Glutamatergic neuron (in vitro differentiated cells): ENCODE measurements at regions not wholly inside any gene's neighbourhood (a gene's known extent, or its start where the extent isn't known, plus 50 kb on each side); places are given as distances from the start of the nearest gene placed in this dataset.

Experiments
- DNase-seq: peaks from one replicate; pipeline ENCODE4 v3.0.0; 2022
- H3K27ac Mint-ChIP-seq: one replicate; pipeline ENCODE4 v1.8.0; 2020; ENCODE audit warnings: mild to moderate bottlenecking, mixed read lengths, inconsistent platforms; ENCODE audit not compliant: unreplicated experiment
- H3K27me3 Mint-ChIP-seq: one replicate; pipeline ENCODE4 v1.8.0; 2020; ENCODE audit warnings: mild to moderate bottlenecking, moderate library complexity, mixed read lengths, inconsistent platforms; ENCODE audit not compliant: unreplicated experiment
- H3K36me3 Mint-ChIP-seq: one replicate; pipeline ENCODE4 v1.8.0; 2020; ENCODE audit warnings: mild to moderate bottlenecking, mixed read lengths, inconsistent platforms; ENCODE audit not compliant: unreplicated experiment
- H3K4me1 Mint-ChIP-seq: one replicate; pipeline ENCODE4 v1.8.0; 2020; ENCODE audit warnings: mild to moderate bottlenecking, low read depth, mixed read lengths, inconsistent platforms; ENCODE audit not compliant: unreplicated experiment
- H3K4me3 Mint-ChIP-seq: one replicate; pipeline ENCODE4 v1.8.0; 2020; ENCODE audit warnings: mild to moderate bottlenecking, mixed read lengths, inconsistent platforms; ENCODE audit not compliant: unreplicated experiment
- H3K9me3 Mint-ChIP-seq: one replicate; pipeline ENCODE4 v1.8.0; 2020; ENCODE audit warnings: mild to moderate bottlenecking, moderate library complexity, mixed read lengths, inconsistent platforms; ENCODE audit not compliant: unreplicated experiment
- CTCF ChIP-seq: fragments of 200-600 bp; sonication (generic); IDR thresholded peaks from one replicate; pipeline ENCODE4 v1.5.0; 2021; ENCODE audit not compliant: partially characterized antibody, unreplicated experiment

- no peak for DNase-seq
- H3K36me3 Mint-ChIP-seq, result no peaks in the 10 kb centered on the region
- no peak for TF ChIP-seq CTCF
- no peak overlapping the region for H3K4me3 Mint-ChIP-seq
- no peak overlapping the region for H3K27ac Mint-ChIP-seq
- H3K4me1 Mint-ChIP-seq, result peaks cover 3% of the 10 kb centered on the region
- H3K9me3 Mint-ChIP-seq, result no peaks in the 10 kb centered on the region
- no peaks in the 10 kb centered on the region for H3K27me3 Mint-ChIP-seq
Observed at GRCh38 chr3:181851063-181851462, 139.3 kb downstream of the SOX2 start.

DNA sequence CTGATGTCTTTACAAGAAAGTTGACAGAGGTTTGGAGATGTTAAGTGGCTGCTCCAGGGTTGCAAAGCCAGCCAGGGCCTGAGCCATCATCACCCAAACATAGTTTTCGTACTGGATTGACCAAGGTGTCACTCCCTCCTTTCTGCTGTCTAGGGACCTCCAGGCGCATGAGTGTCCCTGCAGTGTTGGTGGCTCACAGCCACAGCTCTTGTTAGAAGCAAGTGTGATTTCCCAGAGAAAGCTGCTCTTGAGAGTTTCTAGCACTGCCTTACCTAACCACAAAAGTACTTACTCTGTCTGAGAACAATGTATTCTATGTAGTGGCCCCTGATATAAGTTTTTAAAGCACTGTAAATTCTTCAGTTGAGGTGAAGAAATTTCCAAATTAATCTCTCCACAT, 144.1 kb downstream of the SOX2 start:
- H3K4me1 Mint-ChIP-seq, result peaks cover 1% of the 10 kb centered on the region
- TF ChIP-seq CTCF, result no peak
- DNase-seq, result no peak
- H3K36me3 Mint-ChIP-seq, result no peaks in the 10 kb centered on the region
- H3K27me3 Mint-ChIP-seq, result no peaks in the 10 kb centered on the region
- H3K27ac Mint-ChIP-seq, result no peak overlapping the region
- H3K4me3 Mint-ChIP-seq, result no peak overlapping the region
- H3K9me3 Mint-ChIP-seq, result no peaks in the 10 kb centered on the region

- H3K36me3 Mint-ChIP-seq, result no peaks in the 10 kb centered on the region
- no peak for TF ChIP-seq CTCF
- H3K27ac Mint-ChIP-seq, result no peak overlapping the region
- no peak overlapping the region for H3K4me3 Mint-ChIP-seq
- DNase-seq, result no peak
- no peaks in the 10 kb centered on the region for H3K9me3 Mint-ChIP-seq
- H3K4me1 Mint-ChIP-seq, result peaks cover 1% of the 10 kb centered on the region
- H3K27me3 Mint-ChIP-seq, result no peaks in the 10 kb centered on the region
Observed at GRCh38 chr3:181859518-181859917, 147.8 kb downstream of the SOX2 start.

DNA sequence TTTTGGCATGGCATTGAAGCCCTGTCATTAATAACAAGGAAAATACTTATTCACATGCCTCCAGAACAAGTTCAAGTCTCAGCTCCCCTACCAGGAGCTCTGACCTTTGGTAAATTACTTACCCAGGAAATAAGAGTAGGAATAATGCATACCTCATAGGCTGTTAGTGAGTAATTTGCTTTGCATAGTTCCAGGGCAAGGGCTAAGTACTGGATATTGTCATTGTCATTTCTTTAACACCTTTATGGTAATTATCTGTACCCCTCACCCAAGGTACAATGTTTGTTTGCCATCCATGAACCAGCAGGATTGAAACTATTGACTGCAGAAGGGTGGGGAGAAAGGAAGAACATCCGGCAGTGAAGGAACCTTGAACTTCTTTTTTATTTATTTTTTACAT, 148.5 kb downstream of the SOX2 start:
- no peaks in the 10 kb centered on the region for H3K27me3 Mint-ChIP-seq
- H3K36me3 Mint-ChIP-seq, result no peaks in the 10 kb centered on the region
- no peak overlapping the region for H3K4me3 Mint-ChIP-seq
- peaks cover 1% of the 10 kb centered on the region for H3K4me1 Mint-ChIP-seq
- TF ChIP-seq CTCF, result no peak
- no peak overlapping the region for H3K27ac Mint-ChIP-seq
- H3K9me3 Mint-ChIP-seq, result no peaks in the 10 kb centered on the region
- no peak for DNase-seq

GRCh38 chr3:181862502-181862901, 150.8 kb downstream of the SOX2 start:
- no peaks in the 10 kb centered on the region for H3K9me3 Mint-ChIP-seq
- H3K4me1 Mint-ChIP-seq, result no peaks in the 10 kb centered on the region
- H3K27me3 Mint-ChIP-seq, result no peaks in the 10 kb centered on the region
- no peak overlapping the region for H3K27ac Mint-ChIP-seq
- no peak for TF ChIP-seq CTCF
- H3K36me3 Mint-ChIP-seq, result no peaks in the 10 kb centered on the region
- no peak overlapping the region for H3K4me3 Mint-ChIP-seq
- no peak for DNase-seq
